Activated naive CD4-positive, alpha-beta T cell treated with anti-CD3 and anti-CD28 coated beads, Interleukin-2, amount 50 U/mL, for 72 hours (primary cell): ENCODE measurements at regions not wholly inside any gene's neighbourhood (a gene's known extent, or its start where the extent isn't known, plus 50 kb on each side); places are given as distances from the start of the nearest gene placed in this dataset.
"Not testable (repeated sequence)": the region's sequence is repeated elsewhere in the genome, so short reads cannot be mapped to it uniquely, and the experiment has no call there.

Experiments used
- ATAC-seq, 2 donors: fragments of 150-1000 bp; cut with Tn5 transposase; 2 replicates each; pipeline ENCODE4 v1.10.0; 2021; ENCODE audit warnings: mild to moderate bottlenecking in 2 of 2, moderate library complexity in 2 of 2
- DNase-seq, 2 donors: peaks; one replicate each; pipeline ENCODE4 v3.0.0; 2021 to 2022; ENCODE audit warnings: low spot score in 2 of 2
- H3K27ac Mint-ChIP-seq, 2 donors: one replicate each; pipeline ENCODE4 v1.8.0; 2022; ENCODE audit warnings: mild to moderate bottlenecking in 2 of 2, mixed read lengths in 2 of 2
- H3K36me3 Mint-ChIP-seq, 2 donors: one replicate each; pipeline ENCODE4 v1.8.0; 2022; ENCODE audit warnings: mixed read lengths in 2 of 2
- H3K9me3 Mint-ChIP-seq, 2 donors: one replicate each; pipeline ENCODE4 v1.8.0; 2022; ENCODE audit warnings: mixed read lengths in 2 of 2

GRCh38 chr14:71631030-71631429, 301.2 kb upstream of the RGS6 start:
- H3K36me3 Mint-ChIP-seq: peaks cover 30 to 39% of the 10 kb centered on the region in 2 donors
- DNase-seq, ATAC-seq, H3K27ac Mint-ChIP-seq, H3K9me3 Mint-ChIP-seq: not testable (repeated sequence)

GRCh38 chr14:71632440-71632946, 299.7 kb upstream of the RGS6 start:
- peaks cover 5 to 14% of the 10 kb centered on the region in 2 donors for H3K9me3 Mint-ChIP-seq
- DNase-seq (no peak), ATAC-seq (no peak)
- H3K27ac Mint-ChIP-seq: no peak overlapping the region
- peaks cover 35 to 39% of the 10 kb centered on the region in 2 donors for H3K36me3 Mint-ChIP-seq

- peaks cover 29 to 40% of the 10 kb centered on the region in 2 donors for H3K36me3 Mint-ChIP-seq
Observed at GRCh38 chr14:71636076-71636475, 296.2 kb upstream of the RGS6 start.

GRCh38 chr14:71636820-71637471, 295.3 kb upstream of the RGS6 start:
- Mint-ChIP-seq H3K36me3 (peaks cover 31 to 46% of the 10 kb centered on the region in 2 donors), H3K27ac (no peak overlapping the region), H3K9me3 (peaks cover 11 to 21% of the 10 kb centered on the region in 2 donors)
- DNase-seq (no peak), ATAC-seq (no peak)

More at GRCh38 chr14:71636076-71636475, 296.2 kb upstream of the RGS6 start:
- Mint-ChIP-seq H3K9me3 (peaks cover 9 to 19% of the 10 kb centered on the region in 2 donors), H3K27ac (no peak overlapping the region)
- DNase-seq (no peak), ATAC-seq (no peak)

GRCh38 chr14:71638523-71639196, 293.6 kb upstream of the RGS6 start:
- H3K9me3 Mint-ChIP-seq: peaks cover 11 to 18% of the 10 kb centered on the region in 2 donors
- no peak for DNase-seq
- no peak for ATAC-seq
- peaks cover 28 to 44% of the 10 kb centered on the region in 2 donors for H3K36me3 Mint-ChIP-seq
- no peak overlapping the region for H3K27ac Mint-ChIP-seq

GRCh38 chr14:71642715-71643114, 289.5 kb upstream of the RGS6 start:
- Mint-ChIP-seq H3K9me3 (peaks cover 11 to 15% of the 10 kb centered on the region in 2 donors), H3K36me3 (peaks cover 14 to 29% of the 10 kb centered on the region in 2 donors), H3K27ac (no peak overlapping the region)
- ATAC-seq (no peak), DNase-seq (no peak)

- Mint-ChIP-seq H3K36me3 (peaks cover 22 to 29% of the 10 kb centered on the region in 2 donors), H3K27ac (no peak overlapping the region), H3K9me3 (peaks cover 14 to 15% of the 10 kb centered on the region in 2 donors)
- no peak for ATAC-seq
- DNase-seq: no peak
Observed at GRCh38 chr14:71645656-71646055, 286.6 kb upstream of the RGS6 start.

GRCh38 chr14:71646518-71646917, 285.7 kb upstream of the RGS6 start:
- ATAC-seq (no peak), DNase-seq (no peak)
- Mint-ChIP-seq H3K36me3 (peaks cover 27 to 29% of the 10 kb centered on the region in 2 donors), H3K27ac (no peak overlapping the region), H3K9me3 (peaks cover 13 to 14% of the 10 kb centered on the region in 2 donors)

- H3K36me3 Mint-ChIP-seq: peaks cover 26 to 27% of the 10 kb centered on the region in 2 donors
- DNase-seq (no peak), ATAC-seq (no peak)
Observed at GRCh38 chr14:71647086-71647784, 285.0 kb upstream of the RGS6 start.

GRCh38 chr14:71648725-71649124, 283.5 kb upstream of the RGS6 start:
- no peak for DNase-seq
- H3K9me3 Mint-ChIP-seq: peaks cover 10 to 20% of the 10 kb centered on the region in 2 donors
- H3K36me3 Mint-ChIP-seq: peaks cover 28 to 37% of the 10 kb centered on the region in 2 donors
- H3K27ac Mint-ChIP-seq: no peak overlapping the region
- no peak for ATAC-seq

More at GRCh38 chr14:71647086-71647784, 285.0 kb upstream of the RGS6 start:
- Mint-ChIP-seq H3K27ac (no peak overlapping the region), H3K9me3 (peaks cover 11 to 12% of the 10 kb centered on the region in 2 donors)

GRCh38 chr14:71650187-71650755, 282.0 kb upstream of the RGS6 start:
- ATAC-seq (no peak), DNase-seq (no peak)
- Mint-ChIP-seq H3K36me3 (peaks cover 28 to 34% of the 10 kb centered on the region in 2 donors), H3K9me3 (peaks cover 6 to 17% of the 10 kb centered on the region in 2 donors), H3K27ac (no peak overlapping the region)

GRCh38 chr14:71651228-71651627, 281.0 kb upstream of the RGS6 start:
- DNase-seq (no peak), ATAC-seq (no peak)
- H3K9me3 Mint-ChIP-seq: peaks cover 6 to 17% of the 10 kb centered on the region in 2 donors
- H3K36me3 Mint-ChIP-seq: peaks cover 28 to 33% of the 10 kb centered on the region in 2 donors
- H3K27ac Mint-ChIP-seq: no peak overlapping the region

- peaks cover 6 to 17% of the 10 kb centered on the region in 2 donors for H3K9me3 Mint-ChIP-seq
- no peak overlapping the region for H3K27ac Mint-ChIP-seq
- peaks cover 28 to 33% of the 10 kb centered on the region in 2 donors for H3K36me3 Mint-ChIP-seq
- DNase-seq: no peak
- no peak for ATAC-seq
Observed at GRCh38 chr14:71652368-71652767, 279.9 kb upstream of the RGS6 start.

- Mint-ChIP-seq H3K36me3 (peaks cover 28 to 38% of the 10 kb centered on the region in 2 donors), H3K9me3 (peaks cover 6 to 17% of the 10 kb centered on the region in 2 donors), H3K27ac (no peak overlapping the region)
- DNase-seq (no peak), ATAC-seq (no peak)
Observed at GRCh38 chr14:71654810-71655209, 277.4 kb upstream of the RGS6 start.

GRCh38 chr14:71658261-71658860, 273.9 kb upstream of the RGS6 start:
- H3K9me3 Mint-ChIP-seq: no peaks in the 10 kb centered on the region
- no peak overlapping the region for H3K27ac Mint-ChIP-seq
- DNase-seq (no peak), ATAC-seq (peak in 1 of 2 donors; percentile 37)
- H3K36me3 Mint-ChIP-seq: peaks cover 0 to 20% of the 10 kb centered on the region in 2 donors

- Mint-ChIP-seq H3K27ac (no peak overlapping the region), H3K9me3 (no peaks in the 10 kb centered on the region), H3K36me3 (peaks cover 0 to 16% of the 10 kb centered on the region in 2 donors)
- ATAC-seq (peak in 1 of 2 donors; percentile 68), DNase-seq (no peak)
Observed at GRCh38 chr14:71659159-71659558, 273.1 kb upstream of the RGS6 start.
